ENCODE measurements at regions not wholly inside any gene's neighbourhood (a gene's known extent, or its start where the extent isn't known, plus 50 kb on each side); places are given as distances from the start of the nearest gene placed in this dataset.

DNA sequence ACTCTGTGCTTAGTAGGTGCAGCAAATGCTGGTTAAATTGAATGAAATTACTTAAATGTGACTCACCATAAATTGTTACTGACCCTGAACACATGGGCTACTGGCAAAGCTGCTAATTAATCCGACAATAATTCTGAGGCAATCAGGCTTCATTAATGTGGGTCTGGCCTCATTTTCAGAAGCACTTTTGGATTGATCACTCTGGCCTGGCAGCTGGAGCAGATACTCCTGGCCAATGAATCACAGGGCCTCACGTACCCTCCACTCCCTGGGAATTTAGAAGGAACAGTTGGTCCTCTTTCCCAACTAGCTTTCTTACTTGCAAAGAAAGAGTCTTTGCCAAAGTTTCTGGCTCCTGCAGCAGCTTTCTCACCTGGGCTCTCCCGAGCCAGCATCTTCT, 162.0 kb upstream of the ZKSCAN2 start:
- TF ChIP-seq SP1 (IDR thresholded peaks at IDR 0.05; ENCODE audit: low read depth): no peak
- TF ChIP-seq, protein P1, sequence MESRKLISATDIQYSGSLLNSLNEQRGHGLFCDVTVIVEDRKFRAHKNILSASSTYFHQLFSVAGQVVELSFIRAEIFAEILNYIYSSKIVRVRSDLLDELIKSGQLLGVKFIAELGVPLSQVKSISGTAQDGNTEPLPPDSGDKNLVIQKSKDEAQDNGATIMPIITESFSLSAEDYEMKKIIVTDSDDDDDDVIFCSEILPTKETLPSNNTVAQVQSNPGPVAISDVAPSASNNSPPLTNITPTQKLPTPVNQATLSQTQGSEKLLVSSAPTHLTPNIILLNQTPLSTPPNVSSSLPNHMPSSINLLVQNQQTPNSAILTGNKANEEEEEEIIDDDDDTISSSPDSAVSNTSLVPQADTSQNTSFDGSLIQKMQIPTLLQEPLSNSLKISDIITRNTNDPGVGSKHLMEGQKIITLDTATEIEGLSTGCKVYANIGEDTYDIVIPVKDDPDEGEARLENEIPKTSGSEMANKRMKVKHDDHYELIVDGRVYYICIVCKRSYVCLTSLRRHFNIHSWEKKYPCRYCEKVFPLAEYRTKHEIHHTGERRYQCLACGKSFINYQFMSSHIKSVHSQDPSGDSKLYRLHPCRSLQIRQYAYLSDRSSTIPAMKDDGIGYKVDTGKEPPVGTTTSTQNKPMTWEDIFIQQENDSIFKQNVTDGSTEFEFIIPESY (IDR thresholded peaks at IDR 0.05; ENCODE audit: extremely low read depth, insufficient replicate concordance, low read length): no peak
- TF ChIP-seq ZFX (IDR thresholded peaks at IDR 0.05): no peak
- no peak for TF ChIP-seq CBX3 (IDR thresholded peaks at IDR 0.05; ENCODE audit: low read depth)
- no peak for TF ChIP-seq POLR2A (IDR thresholded peaks at IDR 0.05; ENCODE audit: borderline replicate concordance, extremely low read depth, insufficient read depth, insufficient read length)
- ChIA-PET RAD21 (ENCODE audit: low non-redundant PET in 1 of 2, low total read pairs in 2 of 2, uncharacterized antibody in 2 of 2, unreplicated experiment in 2 of 2) (no interaction called here), CTCF (no interaction called here), POLR2A (no interaction called here)
- Histone ChIP-seq H3K4me1 (ENCODE audit: control insufficient read depth in 1 of 2, insufficient read depth in 2 of 2, low read length in 2 of 2) (no peaks in the 10 kb centered on the region), H3K27me3 (ENCODE audit: insufficient read depth, low read length) (peaks cover 16% of the 10 kb centered on the region; the same call in 1 of the 2 replicates), H4K20me1 (ENCODE audit: insufficient read depth) (no peaks in the 10 kb centered on the region), H3K9ac (ENCODE audit: low read length) (no peak overlapping the region), H3K4me2 (ENCODE audit: low read length) (no peak overlapping the region), H3K27ac (ENCODE audit: low read depth, low read length) (no peak overlapping the region), H3K4me3 (replicated peaks in 1 of 2; ENCODE audit: low read depth in 1 of 2, low read length in 2 of 2) (no peak overlapping the region), H3K9me2 (ENCODE audit: insufficient read depth) (no peaks in the 10 kb centered on the region), H2AFZ (ENCODE audit: low read depth, low read length, poor library complexity, severe bottlenecking) (no peak overlapping the region), H3K36me3 (ENCODE audit: control insufficient read depth in 1 of 2, insufficient read depth in 2 of 2, low read length in 2 of 2) (no peaks in the 10 kb centered on the region), H3K79me2 (ENCODE audit: insufficient read depth, low read length) (no peaks in the 10 kb centered on the region), H3K9me3 (ENCODE audit: control insufficient read depth in 1 of 2, insufficient read depth in 1 of 2, low read depth in 1 of 2, low read length in 2 of 2) (no peaks in the 10 kb centered on the region)
- intact Hi-C loops (cut with micrococcal nuclease): no loop called here
- BruUV-seq (replicated peaks): no TSS peak
- ATAC-seq (no peak), DNase-seq (ENCODE audit: low read depth, low spot score) (no peak)

DNA sequence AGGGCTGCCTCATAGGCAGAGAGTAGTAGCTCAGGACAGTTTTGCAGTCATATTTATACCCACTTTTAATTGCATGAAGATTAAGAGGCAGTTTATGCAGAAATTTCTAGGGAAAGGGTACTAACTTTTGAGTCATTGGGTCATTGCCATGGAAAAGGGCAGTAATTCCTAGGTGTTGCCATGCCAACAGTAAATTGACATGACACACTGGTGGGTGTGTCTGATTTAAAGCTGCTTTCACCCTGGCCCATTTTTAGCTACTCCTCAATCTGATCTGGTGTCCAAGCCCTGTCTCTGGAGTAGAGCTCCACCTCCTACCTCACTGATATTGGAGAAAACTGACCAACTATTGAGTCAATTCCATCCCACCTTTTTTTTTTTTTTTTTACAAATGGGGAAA, 161.5 kb upstream of the ZKSCAN2 start:
- DNase-seq (ENCODE audit: low read depth, low spot score) (no peak), ATAC-seq (no peak)
- TF ChIP-seq EZH2 (IDR thresholded peaks at IDR 0.05) (no peak), YY1 (IDR thresholded peaks at IDR 0.05; ENCODE audit: extremely low read depth, insufficient replicate concordance, low read depth, low read length) (no peak), ZFX (IDR thresholded peaks at IDR 0.05) (no peak), SP1 (IDR thresholded peaks at IDR 0.05; ENCODE audit: low read depth) (no peak), EGR1 (IDR thresholded peaks at IDR 0.05; ENCODE audit: low read depth) (no peak), TCF7L2 (IDR thresholded peaks at IDR 0.05; ENCODE audit: borderline replicate concordance, extremely low read depth, insufficient read depth, insufficient read length) (no peak), FOSL1 (IDR thresholded peaks at IDR 0.05; ENCODE audit: low read depth) (no peak)
- H2AFZ ChIP-seq (ENCODE audit: low read depth, low read length, poor library complexity, severe bottlenecking): no peak overlapping the region
- intact Hi-C loops (cut with micrococcal nuclease): no loop called here
- H3K9me2 ChIP-seq (ENCODE audit: insufficient read depth): no peaks in the 10 kb centered on the region
- RAD21 ChIA-PET (ENCODE audit: low non-redundant PET in 1 of 2, low total read pairs in 2 of 2, uncharacterized antibody in 2 of 2, unreplicated experiment in 2 of 2): no interaction called here
- BruUV-seq (replicated peaks): no TSS peak
- CTCF ChIA-PET: no interaction called here
- H3K79me2 ChIP-seq (ENCODE audit: insufficient read depth, low read length): no peaks in the 10 kb centered on the region
- H3K9me3 ChIP-seq (ENCODE audit: control insufficient read depth in 1 of 2, insufficient read depth in 1 of 2, low read depth in 1 of 2, low read length in 2 of 2): no peaks in the 10 kb centered on the region
- no peak overlapping the region for H3K27ac ChIP-seq (ENCODE audit: low read depth, low read length)
- H3K9ac ChIP-seq (ENCODE audit: low read length): no peak overlapping the region
- H3K27me3 ChIP-seq (ENCODE audit: insufficient read depth, low read length): peaks cover 15% of the 10 kb centered on the region; the same call in 1 of the 2 replicates
- no peaks in the 10 kb centered on the region for H3K4me1 ChIP-seq (ENCODE audit: control insufficient read depth in 1 of 2, insufficient read depth in 2 of 2, low read length in 2 of 2)
- no peak overlapping the region for H3K4me3 ChIP-seq (replicated peaks in 1 of 2; ENCODE audit: low read depth in 1 of 2, low read length in 2 of 2)
- no peak overlapping the region for H3K4me2 ChIP-seq (ENCODE audit: low read length)
- H4K20me1 ChIP-seq (ENCODE audit: insufficient read depth): no peaks in the 10 kb centered on the region
- H3K36me3 ChIP-seq (ENCODE audit: control insufficient read depth in 1 of 2, insufficient read depth in 2 of 2, low read length in 2 of 2): no peaks in the 10 kb centered on the region
- POLR2A ChIA-PET: no interaction called here

Measured in HCT116 (cell line).